Amniotic epithelial cell (primary cell): ENCODE measurements at regions not wholly inside any gene's neighbourhood (a gene's known extent, or its start where the extent isn't known, plus 50 kb on each side); places are given as distances from the start of the nearest gene placed in this dataset.
"Not testable (repeated sequence)": the region's sequence is repeated elsewhere in the genome, so short reads cannot be mapped to it uniquely, and the experiment has no call there.

Experiments
- DNase-seq: peaks from one replicate; pipeline ENCODE4 v3.0.0-alpha.2; 2010; ENCODE audit warnings: low read depth

DNA sequence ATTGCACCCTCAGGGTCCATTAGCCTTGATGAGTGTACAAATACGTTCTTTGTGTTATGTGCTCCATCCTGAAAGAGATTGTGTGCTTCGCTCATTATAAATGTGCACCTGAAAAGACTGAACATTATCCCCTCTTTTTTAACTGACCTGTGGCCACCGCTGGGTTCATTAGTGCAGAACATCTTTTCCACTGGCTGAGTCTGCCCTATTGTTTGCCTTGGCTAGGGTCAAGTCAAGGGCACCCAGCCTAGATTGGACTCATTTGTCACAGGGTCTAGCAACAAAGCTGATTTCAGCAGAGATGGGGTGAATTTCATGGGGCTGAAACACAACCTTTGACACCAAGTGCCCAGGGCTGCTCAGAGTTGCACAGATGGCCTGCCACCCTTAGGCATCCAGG, 764.1 kb upstream of the ARRDC3 start:
- no peak for DNase-seq

DNA sequence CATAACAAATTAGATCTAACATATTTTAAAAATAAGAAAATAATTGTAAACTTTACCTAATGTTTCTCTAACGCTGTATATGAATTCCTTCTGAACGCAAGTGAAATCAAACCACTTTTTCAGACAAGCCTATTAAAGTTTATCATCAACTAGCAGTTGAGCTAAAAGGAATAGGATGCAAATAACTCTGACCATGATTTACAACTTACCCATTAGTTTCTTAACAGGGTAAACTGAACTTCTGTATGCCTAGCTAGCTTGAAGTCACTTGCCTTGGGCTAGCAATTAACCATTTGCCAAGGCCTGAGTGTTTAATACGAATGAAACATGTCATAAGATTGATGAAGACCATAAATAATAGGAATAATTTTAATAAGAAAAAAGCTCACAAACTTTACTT, 762.7 kb upstream of the ARRDC3 start:
- no peak for DNase-seq

DNA sequence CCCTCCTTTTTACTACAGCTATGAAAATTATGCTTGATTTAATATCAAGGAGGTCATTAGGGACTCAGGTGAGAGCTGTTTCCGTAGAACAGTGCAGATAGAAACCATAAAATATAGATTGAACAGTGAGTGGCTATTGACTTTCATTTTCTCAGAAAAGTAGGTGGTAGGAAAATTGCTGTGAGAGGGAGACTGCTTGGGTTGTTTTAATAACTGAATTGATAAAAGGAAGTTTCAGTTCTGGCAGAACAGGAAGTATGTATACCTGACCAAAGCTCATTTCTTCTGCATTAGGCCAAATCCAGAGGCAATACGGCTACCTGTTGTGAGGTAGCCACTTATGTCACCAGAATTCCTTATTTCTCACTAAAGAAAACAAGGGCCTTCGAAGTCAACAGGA, 761.7 kb upstream of the ARRDC3 start:
- DNase-seq = no peak

DNA sequence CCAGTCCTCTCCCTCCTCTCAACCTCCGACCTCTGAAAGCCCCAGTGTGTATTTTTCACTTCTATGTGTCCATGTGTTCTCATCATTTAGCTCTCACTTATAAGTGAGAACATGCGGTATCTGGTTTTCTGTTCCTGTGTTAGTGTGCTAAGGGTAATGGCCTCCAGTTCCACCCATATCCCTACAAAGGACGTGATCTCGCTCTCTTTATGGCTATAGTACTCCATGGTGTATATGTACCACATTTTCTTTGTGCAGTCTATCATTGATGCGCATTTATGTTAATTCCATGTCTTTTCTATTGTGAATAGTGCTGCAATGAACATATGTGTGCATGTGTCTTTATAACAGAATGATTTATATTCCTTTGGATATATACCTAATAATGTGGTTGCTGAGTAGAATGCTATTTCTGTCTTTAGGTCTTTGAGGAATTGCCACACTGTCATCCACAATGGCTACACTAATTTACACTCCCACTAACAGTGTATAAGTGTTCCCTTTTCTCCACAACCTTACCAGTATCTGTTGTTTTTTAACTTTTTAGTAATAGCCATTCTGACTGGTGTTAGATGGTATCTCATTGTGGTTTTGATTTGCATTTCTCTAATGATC, 749.3 kb upstream of the ARRDC3 start:
- not testable (repeated sequence) for DNase-seq

DNA sequence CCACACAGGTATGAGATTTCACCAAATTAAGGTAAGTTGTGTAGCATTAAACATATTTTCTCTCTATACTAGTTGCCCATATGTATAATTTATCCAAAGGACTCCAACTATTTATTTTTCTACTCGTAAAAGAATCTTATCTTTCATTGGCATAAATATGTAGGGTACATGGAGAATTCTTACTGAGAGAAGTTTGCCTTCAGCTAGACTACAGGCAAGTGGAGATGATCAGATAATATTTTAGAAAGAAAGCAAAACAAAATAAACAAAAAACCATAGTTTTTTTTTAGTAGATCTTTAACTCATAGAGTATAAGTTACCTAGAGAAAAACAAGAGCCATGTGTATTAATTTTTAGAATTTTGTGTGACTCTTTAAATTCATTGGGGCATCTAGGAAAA, 743.1 kb upstream of the ARRDC3 start:
- no peak for DNase-seq

DNA sequence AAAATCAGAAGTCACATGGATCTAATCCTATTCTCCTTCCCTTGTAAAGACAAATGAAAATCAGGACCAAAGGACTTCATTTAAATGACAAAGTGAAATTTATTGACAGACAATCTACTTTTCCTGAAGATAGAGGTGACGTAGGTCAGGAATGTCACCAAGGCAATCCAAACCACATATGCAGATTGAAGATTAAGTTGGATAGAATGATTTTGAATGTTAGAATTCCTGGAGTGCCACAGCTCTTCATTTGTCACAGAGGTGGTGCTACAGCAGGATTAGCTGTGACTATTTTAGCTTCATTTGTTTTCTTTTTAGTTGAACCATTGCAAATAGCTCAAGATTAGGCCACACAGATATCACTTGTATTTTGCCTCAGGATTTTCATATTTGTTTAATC, 736.0 kb upstream of the ARRDC3 start:
- DNase-seq = no peak

DNA sequence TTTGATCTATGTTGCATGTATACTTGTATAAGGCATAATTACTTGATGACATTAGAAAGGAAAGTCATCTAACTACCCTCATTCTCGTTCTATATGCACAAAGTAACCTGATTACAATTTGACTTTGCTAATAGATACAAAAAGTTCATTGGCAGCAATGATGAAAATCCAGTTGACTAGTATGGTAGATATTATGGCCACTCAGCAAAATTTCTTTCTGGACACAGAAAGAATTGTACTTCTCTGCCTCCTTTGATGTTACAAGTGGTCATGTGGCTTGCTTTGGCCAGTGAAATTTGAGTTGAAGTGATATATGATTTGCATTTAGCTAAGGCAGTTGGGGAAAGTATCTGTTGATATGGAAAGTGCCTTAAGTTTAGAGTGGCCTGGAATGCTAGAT, 723.7 kb upstream of the ARRDC3 start:
- DNase-seq = no peak

DNA sequence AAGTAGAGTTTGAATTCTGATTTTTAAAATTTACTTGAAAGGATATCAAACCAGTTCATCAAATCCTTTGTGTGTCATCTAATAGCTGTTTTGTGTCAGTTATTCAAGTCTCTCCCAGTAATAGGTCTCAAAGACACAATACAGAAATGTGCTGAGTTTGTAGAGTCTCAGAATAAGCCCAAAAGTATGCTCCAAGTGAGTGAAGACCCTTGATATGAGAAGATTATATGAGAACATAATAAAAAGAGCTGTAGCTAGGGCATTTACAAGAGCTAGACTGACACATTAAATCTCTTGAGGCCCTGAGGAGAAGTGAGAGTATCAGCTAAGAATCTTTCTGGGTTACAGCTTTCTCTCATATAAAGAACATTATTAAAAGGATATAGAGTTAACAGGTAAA, 721.0 kb upstream of the ARRDC3 start:
- no peak for DNase-seq

DNA sequence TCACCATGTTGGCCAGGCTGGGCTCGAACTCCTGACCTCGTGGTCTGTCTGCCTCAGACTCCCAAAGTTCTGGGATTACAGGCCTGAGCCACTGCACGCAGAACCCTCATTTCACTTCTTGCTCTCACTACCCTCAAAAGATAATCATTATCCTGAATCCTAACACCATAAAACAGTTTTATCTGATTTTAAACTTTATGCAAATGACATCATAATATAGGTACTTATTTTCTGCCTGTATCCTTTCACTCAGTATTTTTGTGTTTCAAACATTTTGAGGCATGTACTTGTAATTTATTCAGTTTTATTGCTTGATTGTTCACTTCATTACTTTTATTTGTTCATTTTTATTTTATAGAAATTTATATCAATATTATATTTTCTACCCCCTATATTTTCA, 719.2 kb upstream of the ARRDC3 start:
- no peak for DNase-seq

DNA sequence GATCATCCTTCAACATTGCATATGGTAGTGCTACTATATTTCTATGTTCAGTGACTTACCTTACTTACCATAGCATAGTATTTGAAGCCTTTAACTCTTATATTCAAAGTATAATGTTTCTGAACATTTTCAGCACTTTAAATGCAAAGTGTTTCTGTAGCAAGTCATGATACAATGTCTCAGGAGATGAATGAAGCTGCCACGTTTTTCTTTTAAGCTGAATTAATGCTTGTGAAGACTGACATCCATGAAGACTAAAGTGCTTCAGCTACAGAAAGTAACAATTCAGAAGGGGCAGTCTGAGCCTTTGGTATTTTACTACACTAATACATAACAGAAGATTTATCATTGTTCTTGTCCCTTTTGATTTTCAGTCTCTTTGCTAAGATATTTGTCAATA, 709.1 kb upstream of the ARRDC3 start:
- no peak for DNase-seq

DNA sequence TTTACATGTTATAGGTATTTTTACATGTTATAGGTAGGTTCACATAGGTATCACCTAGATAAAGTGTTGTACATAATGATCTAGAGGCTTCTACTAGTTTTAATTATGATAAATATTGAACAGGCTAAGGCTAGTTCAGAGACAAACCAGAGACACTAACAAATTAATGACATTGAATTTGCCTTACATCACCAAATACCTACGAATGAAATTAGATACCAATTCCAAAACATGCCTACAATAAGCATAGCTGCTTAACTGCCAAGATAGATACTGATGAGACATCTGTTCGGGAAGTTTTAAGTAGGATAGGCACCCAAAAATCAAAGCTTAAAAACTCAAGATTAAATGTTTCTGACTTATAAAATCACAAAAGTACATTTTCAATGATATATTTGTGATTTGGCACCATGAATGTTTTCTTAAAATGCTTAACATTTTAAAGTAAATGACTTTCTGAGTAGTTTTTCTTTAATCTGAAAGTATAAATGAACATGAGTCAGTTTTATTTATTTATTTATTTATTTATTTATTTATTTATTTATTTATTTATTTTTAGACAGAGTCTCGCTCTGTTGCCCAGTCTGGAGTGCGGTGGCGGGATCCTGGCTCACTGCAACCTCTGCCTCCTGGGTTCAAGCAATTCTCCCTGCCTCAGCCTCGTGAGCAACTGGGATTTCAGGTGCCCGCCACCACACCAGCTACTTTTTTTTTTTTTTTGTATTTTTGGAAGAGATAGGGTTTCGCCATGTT, 703.1 kb upstream of the ARRDC3 start:
- no peak for DNase-seq

DNA sequence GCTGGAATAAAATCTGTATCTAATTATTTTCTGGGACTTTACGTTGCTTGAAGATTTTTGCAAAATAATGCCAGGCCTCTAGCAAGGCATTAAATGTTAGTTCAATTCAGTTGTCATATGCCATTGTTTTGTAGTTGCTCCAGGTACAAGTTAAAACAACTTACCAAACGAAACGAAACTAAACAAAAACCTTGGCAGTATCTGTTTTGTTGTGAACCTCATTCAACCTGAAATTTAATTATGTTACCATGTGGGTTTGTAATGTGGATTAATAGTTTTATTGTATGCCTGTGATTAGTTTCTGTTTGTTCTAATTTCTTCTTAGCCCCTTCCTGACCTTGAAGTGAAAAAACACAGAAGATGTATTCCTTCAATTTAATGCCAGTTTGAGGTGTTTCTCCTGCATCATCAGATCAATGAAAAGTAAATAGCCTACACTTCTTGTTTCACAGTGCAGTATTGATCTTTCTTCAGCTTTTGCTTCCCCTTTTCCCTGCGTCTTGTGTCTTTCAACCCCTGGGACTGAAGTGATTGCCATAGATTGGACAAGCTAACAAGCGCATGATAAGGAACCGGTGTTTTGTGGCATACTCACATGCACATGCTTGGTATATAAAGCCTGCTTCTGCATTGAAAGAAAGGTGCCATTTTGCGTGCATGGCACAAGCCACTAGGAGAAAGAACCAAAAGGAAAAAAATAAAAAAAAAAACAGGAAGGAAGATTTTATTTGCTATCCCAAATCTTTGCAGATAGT, 699.0 kb upstream of the ARRDC3 start:
- DNase-seq = no peak

DNA sequence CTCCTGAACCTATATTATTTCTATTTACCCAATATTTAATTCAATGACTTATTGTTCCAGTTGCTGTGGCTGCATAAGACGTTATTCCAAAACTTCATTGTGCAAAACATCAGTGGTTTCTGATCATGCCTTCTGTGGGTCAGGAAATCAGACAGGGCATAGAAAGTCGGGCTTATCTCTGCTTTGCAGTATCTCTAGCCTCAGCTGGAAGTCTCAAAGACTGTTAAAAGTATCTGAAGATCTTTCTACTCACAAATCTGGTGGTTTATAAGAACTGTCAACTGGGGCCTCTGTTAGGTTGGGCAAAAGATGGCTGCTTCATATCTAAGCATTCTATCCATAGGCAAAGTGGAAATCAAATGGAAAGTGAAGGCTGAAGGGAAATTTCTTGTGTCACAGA, 687.7 kb upstream of the ARRDC3 start:
- DNase-seq = no peak

DNA sequence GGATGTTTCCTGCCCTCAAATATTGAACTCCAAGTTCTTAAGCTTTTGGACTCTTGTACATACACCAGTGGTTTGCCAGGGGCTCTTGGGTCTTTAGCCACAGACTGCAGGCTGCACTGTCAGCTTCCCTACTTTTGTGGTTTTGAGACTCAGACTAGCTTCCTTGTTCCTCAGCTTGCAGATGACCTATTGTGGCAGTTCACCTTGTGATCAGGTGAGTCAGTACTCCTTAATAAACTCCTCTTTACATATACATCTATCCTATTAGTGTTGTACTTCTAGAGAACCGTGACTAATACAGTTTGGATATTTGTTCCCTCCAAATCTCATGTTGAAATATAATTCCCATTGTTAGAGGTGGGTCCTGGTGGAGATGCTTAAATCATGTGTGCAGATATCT, 681.9 kb upstream of the ARRDC3 start:
- DNase-seq = no peak

DNA sequence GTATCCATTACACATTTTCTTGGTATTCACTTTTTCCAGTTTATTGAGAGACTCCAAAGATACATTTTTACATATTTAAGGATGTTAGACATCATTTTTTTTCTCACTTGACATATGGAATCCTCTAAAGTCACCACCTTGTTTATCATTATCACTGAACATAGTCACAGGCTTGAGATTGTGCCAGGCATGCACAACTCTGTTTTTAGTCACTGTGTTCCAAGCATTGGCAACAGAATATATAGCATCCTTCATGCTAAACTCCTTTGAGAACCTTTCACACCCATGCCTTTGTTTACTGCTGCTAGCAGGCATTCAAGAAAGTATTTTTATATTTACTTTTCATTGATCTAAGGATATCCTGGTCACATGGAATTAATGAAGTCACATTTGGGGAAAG, 668.6 kb upstream of the ARRDC3 start:
- DNase-seq = no peak

DNA sequence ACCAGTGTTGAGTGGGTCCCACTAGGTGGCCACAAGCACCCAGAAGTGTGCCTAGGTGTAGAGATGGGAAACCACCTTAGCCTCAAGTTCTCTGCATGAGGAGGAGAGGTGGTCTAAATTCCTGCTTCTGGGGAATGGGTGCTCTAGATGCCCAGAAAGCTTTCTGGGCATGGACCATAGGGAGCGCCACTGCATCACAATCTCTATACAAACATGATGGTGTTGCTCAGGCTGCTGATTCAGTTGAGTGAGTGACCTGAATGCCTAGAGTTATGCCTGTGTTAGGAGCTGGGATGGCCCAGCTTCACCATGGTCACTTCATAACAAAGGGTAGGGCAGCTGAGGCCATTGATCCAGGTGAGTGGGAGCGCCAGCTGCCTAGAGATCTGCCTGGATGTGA, 667.9 kb upstream of the ARRDC3 start:
- DNase-seq = no peak

DNA sequence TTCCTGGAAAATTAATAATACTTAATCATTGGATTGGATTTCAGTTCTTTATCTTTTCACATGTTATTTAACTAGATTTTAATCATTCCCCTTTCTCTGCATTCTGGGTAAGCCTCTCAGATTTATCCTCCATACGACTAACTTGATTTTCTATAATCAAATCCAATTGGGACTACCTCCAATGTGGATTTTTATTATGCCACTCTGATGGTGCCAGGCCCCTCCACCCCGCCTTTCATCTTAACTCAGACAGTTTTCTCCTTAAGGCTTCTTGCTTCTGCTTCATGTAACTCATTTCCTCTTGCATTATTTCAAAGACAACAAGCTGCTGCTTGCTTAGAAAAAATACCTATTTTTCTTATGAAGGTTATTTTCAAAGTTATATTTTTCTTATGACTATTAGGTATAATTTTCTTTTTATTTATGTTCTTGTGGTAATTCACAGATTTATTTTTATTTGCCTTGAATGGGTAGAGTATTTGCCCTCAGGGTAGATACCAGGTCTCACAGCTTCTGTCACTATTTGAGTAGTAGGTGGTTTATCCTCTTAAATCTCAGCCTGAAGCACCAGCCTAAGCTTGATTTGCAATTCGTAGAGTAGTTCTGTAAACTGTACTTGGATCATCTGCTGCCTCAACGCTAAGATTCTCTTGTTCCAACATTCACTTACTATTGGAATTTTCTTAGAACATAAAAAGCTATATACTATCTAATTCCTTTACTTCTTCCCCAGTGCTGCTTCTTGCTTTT, 659.0 kb upstream of the ARRDC3 start:
- DNase-seq = no peak

DNA sequence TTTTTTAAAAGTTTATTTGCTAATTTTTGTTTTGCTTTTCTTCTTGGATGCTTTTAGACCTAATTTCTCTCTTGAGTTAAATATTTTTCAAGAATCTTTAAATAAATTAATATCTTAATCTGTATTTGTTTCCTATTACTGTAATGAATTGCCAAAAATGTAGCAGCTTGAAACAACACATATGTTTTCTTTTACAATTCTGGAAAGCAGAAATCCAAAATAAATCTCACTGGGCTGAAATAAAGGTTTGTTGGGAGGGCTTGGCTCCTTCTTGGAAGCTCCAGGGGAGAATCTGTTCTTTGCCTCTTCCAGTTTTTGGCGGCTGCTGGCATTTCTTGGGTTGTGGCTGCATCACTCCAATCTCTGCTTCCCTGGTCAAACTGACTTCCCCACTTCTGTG, 658.1 kb upstream of the ARRDC3 start:
- no peak for DNase-seq

DNA sequence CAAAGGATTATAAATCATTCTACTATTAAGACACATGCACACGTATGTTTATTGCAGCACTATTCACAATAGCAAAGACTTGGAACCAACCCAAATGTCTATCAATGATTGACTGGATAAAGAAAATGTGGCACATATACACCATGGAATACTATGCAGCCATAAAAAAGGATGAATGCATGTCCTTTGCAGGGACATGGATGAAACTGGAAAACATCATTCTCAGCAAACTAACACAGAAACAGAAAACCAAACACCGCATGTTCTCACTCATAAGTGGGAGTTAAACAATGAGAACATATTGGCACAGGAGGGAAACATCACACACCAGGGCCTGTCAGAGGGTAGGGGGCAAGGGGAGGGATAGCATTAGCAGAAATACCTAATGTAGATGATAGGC, 646.7 kb upstream of the ARRDC3 start:
- DNase-seq = not testable (repeated sequence)

DNA sequence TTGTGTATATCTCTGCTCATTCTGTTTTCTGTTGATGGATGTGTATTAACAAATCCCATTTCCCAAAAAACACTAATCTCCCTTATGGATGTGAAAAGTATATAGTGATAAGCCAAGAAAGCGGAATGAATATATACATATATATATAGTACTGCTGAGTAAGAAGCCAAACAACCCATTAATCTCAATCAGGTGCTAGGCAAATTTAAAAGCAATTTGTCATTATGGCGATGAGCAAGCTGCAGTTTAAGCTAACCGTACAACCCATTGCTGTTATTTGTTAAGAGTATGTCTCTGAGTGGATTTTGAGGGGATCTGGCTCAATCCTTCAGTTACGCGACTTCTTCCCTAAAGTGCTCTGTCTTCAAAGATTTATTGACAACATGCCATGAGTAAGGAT, 640.4 kb upstream of the ARRDC3 start:
- DNase-seq = no peak

DNA sequence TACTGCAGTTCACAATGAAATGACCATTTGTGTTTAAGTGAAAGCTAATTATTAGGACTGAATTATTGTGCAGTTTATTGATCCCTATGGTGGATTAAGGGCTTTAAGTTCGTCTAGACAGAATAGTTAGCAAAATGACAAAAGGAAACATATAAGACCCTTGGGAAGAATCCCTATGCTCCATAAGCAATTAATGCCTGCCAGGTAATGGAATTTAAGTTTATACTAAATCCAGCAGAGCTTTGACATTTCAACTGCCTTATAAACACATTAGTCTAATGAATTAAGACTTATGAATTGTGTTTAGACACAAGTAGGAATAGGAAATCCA, 640.0 kb upstream of the ARRDC3 start:
- no peak for DNase-seq

DNA sequence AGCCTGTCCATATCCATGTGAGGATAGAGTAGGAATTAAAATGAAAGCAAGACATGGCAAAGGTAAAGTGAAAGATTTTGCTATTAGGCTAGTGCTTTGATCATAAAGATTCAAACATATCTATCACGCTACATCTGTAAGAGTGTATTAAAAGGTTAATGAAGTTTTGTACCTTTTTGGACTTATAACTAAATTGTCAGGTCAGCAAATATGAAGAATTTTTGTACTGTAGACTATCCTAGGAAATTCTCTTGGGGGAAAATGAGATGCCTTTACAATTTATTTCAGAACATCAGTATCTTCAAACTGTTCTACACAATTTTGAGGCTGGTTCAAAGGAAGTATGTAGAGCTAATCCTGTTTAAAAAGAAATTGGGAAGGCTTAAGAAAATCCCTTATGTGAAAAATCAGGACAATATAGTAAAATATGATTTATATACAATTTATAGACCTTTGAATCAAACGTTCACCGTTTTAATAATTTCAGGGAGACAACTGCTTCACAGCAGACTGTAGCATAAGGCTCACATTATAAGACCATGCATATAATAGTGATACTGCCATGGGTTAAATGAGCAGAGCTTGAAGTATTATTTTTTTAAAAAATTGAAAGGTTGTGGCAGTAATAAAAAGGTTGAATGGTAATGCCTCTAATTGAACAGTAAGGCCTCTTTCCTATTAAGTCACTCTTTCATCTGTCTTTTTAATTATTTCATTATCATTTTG, 639.5 kb upstream of the ARRDC3 start:
- DNase-seq = no peak
